PFSK-1 (cell line): ENCODE measurements at regions not wholly inside any gene's neighbourhood (a gene's known extent, or its start where the extent isn't known, plus 50 kb on each side); places are given as distances from the start of the nearest gene placed in this dataset.

Experiments used
- FOXP2 ChIP-seq: optimal IDR thresholded peaks from 2 replicates; pipeline ENCODE3; 2011; ENCODE audit warnings: borderline replicate concordance, control low read depth, inconsistent platforms; ENCODE audit not compliant: insufficient read depth; ENCODE audit errors: extremely low read length, extremely low read depth
- POLR2AphosphoS5 ChIP-seq: IDR thresholded peaks from 2 replicates; pipeline ENCODE4 v1.6.1; 2012; ENCODE audit warnings: low read depth, mild to moderate bottlenecking, control low read depth, low read length, moderate library complexity
- REST ChIP-seq, 2 experiments: IDR thresholded peaks; 2 replicates each; pipeline versions ENCODE4 v1.6.1 to v1.8.0; 2011 to 2012; ENCODE audit warnings: low read depth in 2 of 2, low read length in 2 of 2, control low read depth in 1 of 2, inconsistent platforms in 1 of 2, mild to moderate bottlenecking in 1 of 2, moderate library complexity in 1 of 2; ENCODE audit not compliant: insufficient read depth in 1 of 2
- SIN3A ChIP-seq: IDR thresholded peaks from 2 replicates; pipeline ENCODE4 v1.6.1; 2012; ENCODE audit warnings: mild to moderate bottlenecking, low read length, moderate library complexity, borderline replicate concordance; ENCODE audit not compliant: insufficient read depth
- TAF1 ChIP-seq: IDR thresholded peaks from 2 replicates; pipeline ENCODE4 v1.6.1; 2012; ENCODE audit warnings: low read length, control low read depth, borderline replicate concordance; ENCODE audit not compliant: insufficient read depth

DNA sequence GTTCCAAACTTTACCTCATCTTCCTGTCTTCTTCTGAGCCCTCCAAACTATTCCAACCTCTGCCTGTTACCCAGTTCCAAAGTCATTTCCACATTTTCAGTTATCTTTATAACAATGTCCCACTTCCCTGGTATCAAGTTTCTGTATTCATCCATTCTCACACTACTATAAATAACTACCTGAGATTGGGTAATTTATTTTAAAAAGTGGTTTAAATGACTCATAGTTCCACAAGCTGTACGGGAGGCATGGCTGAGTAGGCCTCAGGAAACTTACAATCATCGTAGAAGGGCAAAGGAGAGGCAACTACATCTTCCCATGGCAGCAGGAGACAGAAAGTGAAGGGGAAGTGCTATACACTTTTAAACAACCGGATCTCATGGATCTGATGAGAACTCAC lies 428.5 kb upstream of the RGS18 start:
- no peak for TF ChIP-seq FOXP2
- TF ChIP-seq REST (IDR thresholded peaks at IDR 0.05; ENCODE audit: insufficient read depth in 1 of 2, low read depth in 2 of 2, low read length in 2 of 2) = no peak
- TF ChIP-seq TAF1 = no peak
- TF ChIP-seq POLR2AphosphoS5 = no peak
- no peak for TF ChIP-seq SIN3A

DNA sequence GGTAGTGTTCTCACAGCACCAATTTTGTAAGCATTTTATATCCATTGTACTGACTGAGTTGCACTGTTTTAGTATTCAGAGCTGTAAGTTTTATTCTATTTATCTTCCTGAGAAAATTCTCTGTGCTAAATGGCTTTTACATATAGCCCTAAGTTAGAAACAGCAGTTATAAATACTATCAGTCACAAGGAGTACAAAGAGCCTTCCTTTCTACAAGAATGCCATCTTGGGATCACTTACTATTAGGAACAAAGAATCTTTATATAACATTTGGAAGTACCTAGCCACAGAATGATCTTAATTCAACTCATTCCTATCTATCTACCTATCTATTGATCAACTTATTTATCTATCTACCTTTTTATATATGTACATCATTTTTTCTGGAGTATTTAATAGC lies 423.9 kb upstream of the RGS18 start:
- no peak for TF ChIP-seq SIN3A
- no peak for TF ChIP-seq TAF1
- TF ChIP-seq POLR2AphosphoS5 = no peak
- TF ChIP-seq FOXP2 = no peak
- no peak for TF ChIP-seq REST (IDR thresholded peaks at IDR 0.05; ENCODE audit: insufficient read depth in 1 of 2, low read depth in 2 of 2, low read length in 2 of 2)

DNA sequence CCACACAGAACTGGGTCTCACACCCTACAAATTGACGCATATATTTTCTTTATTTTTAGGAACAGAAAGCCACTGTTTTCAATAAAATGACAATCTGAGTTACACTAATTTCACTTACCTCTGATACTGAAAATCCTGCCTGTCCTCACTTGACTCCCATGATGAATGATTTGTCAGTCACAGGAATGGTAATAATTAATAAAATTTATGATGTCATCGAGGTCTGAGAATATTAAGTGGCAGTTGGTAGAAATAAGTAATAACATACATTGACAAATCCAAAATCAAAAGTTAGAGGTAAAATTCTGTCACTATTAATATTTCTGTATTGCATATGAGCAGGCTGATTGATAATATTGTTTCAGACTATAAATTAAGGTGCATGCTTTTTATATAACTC lies 418.7 kb upstream of the RGS18 start:
- TF ChIP-seq TAF1 (no peak), SIN3A (no peak), REST (IDR thresholded peaks at IDR 0.05; ENCODE audit: insufficient read depth in 1 of 2, low read depth in 2 of 2, low read length in 2 of 2) (no peak), FOXP2 (no peak), POLR2AphosphoS5 (no peak)

GRCh38 chr1:191752342-191752741 lies 405.9 kb upstream of the RGS18 start:
- TF ChIP-seq SIN3A = no peak
- TF ChIP-seq REST (IDR thresholded peaks at IDR 0.05; ENCODE audit: insufficient read depth in 1 of 2, low read depth in 2 of 2, low read length in 2 of 2) = no peak
- no peak for TF ChIP-seq TAF1
- TF ChIP-seq FOXP2 = no peak
- no peak for TF ChIP-seq POLR2AphosphoS5

- TF ChIP-seq SIN3A (no peak), REST (IDR thresholded peaks at IDR 0.05; ENCODE audit: insufficient read depth in 1 of 2, low read depth in 2 of 2, low read length in 2 of 2) (no peak), POLR2AphosphoS5 (no peak), TAF1 (no peak), FOXP2 (no peak)
These were observed 398.2 kb upstream of the RGS18 start for GRCh38 chr1:191760016-191760415.
